NCI-H1092 (cell line): ENCODE measurements at regions not wholly inside any gene's neighbourhood (a gene's known extent, or its start where the extent isn't known, plus 50 kb on each side); places are given as distances from the start of the nearest gene placed in this dataset.

Experiments
- DNase-seq: peaks from one replicate; lab custom pipeline; 2025; lab: John Stamatoyannopoulos, UW

GRCh38 chr2:234596696-234597575 is 100.1 kb upstream of the ARL4C start:
- DNase-seq, result no peak

- DNase-seq, result no peak
Measured at GRCh38 chr2:234595829-234596228, 98.9 kb upstream of the ARL4C start.

DNA sequence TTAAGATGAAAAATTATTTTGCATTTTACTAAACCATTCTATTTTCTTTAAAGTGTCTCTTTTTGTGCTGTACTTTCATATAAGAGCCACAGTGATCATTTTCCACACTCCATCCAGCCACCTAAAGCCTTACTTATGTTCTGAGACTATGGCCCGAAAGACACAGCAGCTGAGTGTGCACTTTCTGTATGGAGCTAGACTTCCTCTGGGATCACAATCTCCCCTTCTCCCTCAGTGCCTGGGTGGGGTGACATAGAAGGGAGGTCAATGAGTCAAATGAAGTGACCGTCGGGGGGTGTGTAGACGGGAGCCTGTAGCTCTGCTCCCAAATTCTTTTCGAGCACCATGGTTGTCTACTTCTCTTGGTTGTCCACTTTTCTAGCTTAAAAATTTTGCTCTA is 97.8 kb upstream of the ARL4C start:
- no peak for DNase-seq

DNA sequence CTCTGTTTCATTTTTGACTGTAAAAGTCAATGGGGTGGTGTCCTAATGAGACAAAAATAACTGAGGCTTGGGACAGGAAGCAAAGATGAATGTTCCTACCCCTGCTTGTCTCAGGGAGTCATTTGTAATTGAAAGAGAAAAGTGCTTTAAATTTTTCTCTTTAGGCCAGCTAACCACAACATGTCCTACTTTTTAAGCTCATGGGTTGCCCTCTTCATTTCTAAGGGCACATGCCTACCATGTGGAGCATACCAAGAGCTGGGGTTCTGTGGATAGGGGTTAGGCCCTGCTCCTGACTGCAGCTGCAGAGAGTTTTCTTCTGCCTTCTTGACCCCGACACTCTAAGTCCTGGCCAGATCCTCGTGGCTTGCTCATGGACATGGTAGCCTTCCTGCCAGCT is 96.8 kb upstream of the ARL4C start:
- no peak for DNase-seq

DNA sequence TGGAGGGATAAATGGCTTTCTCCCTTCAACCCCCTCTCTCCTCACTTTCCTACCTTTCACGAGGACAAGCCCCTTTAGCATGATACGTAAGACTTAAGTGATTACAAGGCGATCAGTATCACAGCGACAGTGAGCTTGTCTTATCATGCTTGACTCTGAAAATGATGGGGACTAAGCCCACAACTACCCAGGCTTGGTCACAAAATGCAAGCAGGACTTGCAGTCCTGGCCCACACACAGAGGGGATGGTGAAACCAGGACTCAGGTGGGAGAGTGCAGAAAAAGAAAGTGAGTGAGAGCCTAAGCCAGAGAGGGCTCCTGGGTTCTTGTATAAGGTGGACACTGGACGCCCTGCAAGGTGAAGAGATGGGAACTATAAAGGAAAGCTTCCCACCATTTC is 95.7 kb upstream of the ARL4C start:
- DNase-seq, result no peak

DNA sequence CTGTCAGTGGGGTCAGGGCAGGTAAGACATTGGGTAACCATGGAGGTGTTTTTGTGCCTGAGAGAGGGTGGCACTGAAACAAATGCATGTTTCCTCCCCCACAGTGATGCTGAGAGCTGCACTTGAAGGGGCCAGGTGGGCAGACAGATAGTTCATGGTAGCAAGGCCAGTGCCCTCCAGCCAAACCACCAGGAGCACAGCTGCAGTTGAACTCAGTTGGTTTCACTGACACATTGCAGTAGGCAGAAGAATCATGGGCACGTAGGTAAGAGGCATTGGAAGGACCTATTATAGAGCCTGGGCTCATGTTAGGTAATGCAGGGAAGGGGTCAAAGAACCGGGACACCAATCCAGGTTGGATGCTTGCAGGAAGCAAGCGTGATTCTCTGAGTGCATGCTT is 93.2 kb upstream of the ARL4C start:
- DNase-seq, result no peak

DNA sequence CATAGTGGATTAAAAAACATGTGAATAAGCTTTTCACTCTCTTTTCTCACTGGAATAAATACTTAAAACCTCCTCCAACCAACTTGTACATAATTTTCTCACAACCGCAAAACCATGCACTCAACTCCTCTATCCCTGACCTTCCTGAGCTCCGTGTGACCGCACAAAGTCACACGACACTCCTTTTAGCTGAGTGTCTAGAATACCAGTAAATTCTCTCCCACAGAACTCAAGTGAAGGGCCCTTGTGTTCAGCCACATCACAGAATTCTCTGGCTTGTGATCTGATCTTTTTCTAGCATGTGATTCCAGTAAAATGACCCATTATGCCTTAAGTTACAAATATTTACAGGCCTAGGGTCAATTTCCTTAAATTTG is 91.2 kb upstream of the ARL4C start:
- DNase-seq, result no peak

- no peak for DNase-seq
Measured at GRCh38 chr2:234587341-234588053, 90.6 kb upstream of the ARL4C start.

- no peak for DNase-seq
Measured at GRCh38 chr2:234583331-234583730, 86.5 kb upstream of the ARL4C start.

- no peak for DNase-seq
Measured at GRCh38 chr2:234580686-234581085, 83.8 kb upstream of the ARL4C start.

DNA sequence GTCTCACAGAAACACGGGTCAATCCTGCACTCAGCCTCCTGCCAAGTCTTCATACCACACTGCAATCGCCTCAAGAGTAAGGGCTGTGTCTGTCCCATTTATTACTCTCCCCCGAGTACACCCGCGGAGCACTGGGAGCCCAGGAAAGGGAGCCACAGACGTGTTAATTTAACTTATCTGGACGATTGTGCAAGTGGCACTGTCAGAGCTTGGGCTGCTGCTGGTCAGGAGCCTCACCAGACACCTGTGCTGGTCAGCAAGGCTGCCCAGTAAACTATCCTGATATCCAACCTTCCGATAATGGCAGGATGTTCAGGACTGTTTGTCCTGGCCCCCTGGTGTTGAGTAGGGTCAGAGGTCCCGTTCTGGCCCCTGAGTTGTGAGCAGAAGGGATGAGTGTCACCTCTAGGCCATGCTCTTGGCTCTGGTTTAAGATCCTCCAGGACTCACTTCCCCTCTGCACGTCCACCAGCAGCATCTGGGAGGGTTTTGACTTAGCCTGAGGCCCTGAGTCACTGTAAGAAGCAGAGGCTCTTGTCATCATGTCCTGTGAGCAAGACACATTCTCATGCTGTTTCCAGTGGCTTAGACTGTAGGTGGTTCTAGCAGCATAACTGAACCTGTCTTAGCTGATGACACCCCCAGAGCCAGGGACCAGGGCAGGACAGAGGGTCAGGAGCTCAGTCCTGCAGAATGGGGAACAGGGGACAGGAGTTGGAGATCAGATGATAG is 82.5 kb upstream of the ARL4C start:
- DNase-seq, result no peak

- no peak for DNase-seq
Measured at GRCh38 chr2:234578389-234578788, 81.5 kb upstream of the ARL4C start.

DNA sequence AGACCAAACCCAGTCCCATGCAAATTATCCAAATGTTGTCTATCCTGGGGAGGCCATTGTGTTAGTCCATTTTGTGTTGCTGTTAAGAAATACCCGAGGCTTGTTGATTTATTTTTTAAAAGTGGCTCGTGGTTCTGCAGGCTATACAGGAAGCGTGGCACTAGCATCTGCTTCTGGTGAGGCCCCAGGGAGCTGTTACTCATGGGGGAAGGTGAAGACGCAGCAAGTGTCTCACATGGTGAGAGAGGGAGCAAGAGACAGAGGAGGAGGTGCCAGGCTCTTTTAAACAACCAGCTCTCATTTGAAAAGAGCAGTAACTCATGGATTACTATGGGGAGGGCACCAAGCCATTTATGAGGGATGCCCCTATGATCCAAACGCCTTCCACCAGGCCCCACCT is 80.3 kb upstream of the ARL4C start:
- no peak for DNase-seq

DNA sequence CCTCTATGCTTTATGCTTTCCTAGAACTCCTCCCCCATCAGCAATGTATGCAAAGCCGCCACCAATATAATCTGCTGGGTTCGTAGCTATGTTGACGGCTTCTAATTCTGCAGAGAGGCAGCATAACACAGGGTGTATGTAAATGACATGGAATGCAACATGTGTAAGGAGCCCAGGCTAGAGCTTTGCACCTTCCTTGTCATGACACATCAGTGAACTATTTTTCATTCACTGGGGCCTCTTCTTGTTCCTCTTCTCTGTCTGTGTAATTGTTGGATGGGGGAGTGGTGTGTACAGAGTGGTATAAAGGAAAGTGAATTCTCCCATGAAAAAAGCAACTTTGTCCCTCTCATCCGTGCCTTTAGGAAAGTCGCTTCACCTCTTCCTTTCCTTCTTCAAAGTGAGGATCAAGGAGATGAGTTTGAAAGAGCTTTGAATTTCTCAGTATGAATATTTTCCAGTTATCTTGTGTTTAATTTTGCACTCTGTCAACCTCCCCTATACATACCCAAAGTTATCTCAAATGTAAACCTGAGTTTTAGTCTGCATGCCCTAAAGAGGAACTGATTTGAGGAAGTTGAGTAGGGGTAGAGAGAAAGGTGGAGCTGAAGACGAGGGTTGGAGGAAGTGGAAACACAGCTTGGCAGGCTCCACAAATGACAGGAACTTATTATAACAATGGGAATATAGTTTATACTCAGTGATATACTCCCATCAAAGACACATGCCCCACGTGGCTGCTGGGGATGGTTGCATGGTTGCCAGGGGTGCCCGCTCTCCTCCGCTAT is 74.9 kb upstream of the ARL4C start:
- no peak for DNase-seq

DNA sequence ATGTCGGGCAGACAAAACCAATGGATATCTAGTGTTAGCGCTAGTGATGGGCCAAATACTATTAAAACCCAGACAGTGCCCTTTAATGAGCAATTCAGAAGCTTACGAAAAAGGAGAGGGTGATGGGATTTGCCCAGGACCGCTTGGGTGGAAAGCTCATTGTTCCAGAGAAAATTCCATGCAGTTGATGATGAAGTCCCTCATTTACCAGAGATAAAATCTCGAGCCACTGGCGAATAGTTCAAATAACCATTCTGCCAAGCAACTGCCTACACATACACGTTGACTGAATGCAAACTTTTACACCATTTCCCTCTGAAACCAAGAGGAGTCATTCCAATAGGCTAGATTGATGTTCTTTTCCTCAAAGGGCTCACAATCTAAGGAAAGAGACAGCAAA is 73.6 kb upstream of the ARL4C start:
- no peak for DNase-seq

DNA sequence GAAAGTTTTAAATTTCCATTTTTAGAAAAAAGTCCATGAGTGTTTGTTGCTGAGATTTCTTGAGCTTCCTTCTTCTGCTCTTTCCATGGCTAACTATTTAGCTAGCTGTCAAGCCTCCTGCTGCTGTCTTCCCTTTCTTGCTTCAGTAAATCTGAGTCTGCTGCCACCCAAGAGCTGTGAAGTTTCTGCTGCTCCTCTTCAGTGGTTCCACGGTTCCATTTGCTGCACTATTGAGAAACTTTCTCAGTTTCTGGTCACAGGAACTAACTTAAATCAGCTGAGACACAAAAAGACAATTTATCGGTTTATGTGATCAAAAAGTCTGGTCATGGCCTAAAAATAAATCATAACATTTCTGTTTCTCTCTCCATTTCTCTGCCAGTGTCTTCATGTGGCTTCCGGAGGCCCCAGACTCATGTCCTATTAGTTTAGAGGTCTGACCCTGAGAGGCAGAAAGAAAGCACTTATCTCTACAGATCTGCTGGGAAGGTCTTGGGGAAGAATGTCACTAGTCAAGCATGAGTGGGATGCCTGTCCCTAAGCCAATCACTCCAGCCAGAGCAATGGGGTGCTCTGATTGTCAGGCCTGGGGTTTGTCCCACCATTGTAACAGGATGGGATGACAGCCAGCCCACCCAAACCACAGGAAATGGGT is 73.0 kb upstream of the ARL4C start:
- DNase-seq, result no peak

- no peak for DNase-seq
Measured at GRCh38 chr2:234566622-234567021, 69.7 kb upstream of the ARL4C start.

- no peak for DNase-seq
Measured at GRCh38 chr2:234565842-234566619, 69.2 kb upstream of the ARL4C start.

DNA sequence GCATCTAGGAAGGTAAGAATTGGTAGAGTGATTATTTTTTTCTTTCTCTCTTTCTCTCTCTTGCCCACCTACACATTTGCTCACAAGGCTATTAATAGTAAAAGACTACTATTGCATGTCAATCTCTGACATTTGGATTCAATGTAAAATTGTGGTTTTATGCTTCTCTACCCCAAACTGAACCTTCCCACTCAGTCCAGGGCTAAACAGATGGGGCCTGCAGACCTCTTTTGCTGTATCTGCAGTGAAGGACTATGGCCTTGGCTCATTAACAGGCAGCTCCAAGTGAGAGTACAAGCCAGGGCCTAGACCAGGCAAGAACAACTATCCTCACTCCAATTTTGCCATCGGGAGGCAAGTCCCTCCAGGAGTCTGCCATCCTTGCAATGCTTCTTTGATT is 68.3 kb upstream of the ARL4C start:
- DNase-seq, result no peak

DNA sequence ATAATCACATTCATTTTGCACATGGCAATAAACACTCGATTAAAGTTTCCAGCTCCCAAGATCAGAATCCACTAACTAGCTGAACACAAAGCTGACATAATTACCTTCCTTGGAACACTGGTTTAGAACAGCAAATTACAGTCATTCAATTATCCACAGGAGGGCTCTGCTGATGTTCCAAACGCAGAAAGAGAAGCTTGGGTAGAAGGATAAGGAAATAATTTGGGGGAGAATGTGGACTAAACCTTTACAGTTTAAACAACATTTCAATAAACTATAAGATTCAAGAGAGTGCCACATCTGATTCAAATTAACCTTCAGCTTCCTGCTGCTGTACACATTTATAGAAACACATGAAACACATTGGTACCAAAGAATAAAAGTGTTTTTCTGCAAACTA is 67.8 kb upstream of the ARL4C start:
- peak; percentile 26 for DNase-seq

DNA sequence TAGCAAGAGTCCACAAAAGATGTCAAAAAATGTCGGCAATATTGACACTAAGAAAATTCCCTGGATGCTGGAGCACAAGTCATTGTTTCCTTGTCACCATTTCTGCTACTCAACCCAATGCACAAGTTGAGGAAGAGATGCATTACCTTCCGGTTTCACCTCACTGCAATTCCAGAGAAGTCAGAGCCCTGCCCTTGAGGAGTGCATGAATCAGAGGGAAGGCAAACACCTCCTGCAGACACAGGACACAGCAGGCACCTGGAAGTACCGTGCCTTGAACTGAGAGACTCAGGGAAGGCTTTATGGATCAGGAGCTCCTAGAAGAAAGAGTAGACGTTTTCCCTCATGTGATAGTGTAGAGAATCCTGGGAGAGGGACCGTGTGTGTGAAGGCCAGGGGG is 62.7 kb upstream of the ARL4C start:
- DNase-seq, result no peak
